ENCODE measurements at regions not wholly inside any gene's neighbourhood (a gene's known extent, or its start where the extent isn't known, plus 50 kb on each side); places are given as distances from the start of the nearest gene placed in this dataset.

- H3K4me3 ChIP-seq (ENCODE audit: low read depth, low read length): no peak overlapping the region
Measured at GRCh38 chr13:107767119-107767518, 448.2 kb downstream of the LIG4 start.

- no peak overlapping the region for H3K4me3 ChIP-seq (ENCODE audit: low read depth, low read length)
Measured at GRCh38 chr13:107765724-107766401, 449.5 kb downstream of the LIG4 start.

- no peak overlapping the region for H3K4me3 ChIP-seq (ENCODE audit: low read depth, low read length)
Measured at GRCh38 chr13:107764046-107764445, 451.3 kb downstream of the LIG4 start.

GRCh38 chr13:107753748-107754147 lies 461.6 kb downstream of the LIG4 start:
- H3K4me3 ChIP-seq (ENCODE audit: low read depth, low read length): no peak overlapping the region

GRCh38 chr13:107753291-107753690 lies 462.0 kb downstream of the LIG4 start:
- H3K4me3 ChIP-seq (ENCODE audit: low read depth, low read length): no peak overlapping the region

GRCh38 chr13:107743983-107744382 lies 471.4 kb downstream of the LIG4 start:
- no peak overlapping the region for H3K4me3 ChIP-seq (ENCODE audit: low read depth, low read length)

GRCh38 chr13:107743526-107743925 lies 471.8 kb downstream of the LIG4 start:
- no peak overlapping the region for H3K4me3 ChIP-seq (ENCODE audit: low read depth, low read length)

- no peak overlapping the region for H3K4me3 ChIP-seq (ENCODE audit: low read depth, low read length)
Measured at GRCh38 chr13:107743100-107743499, 472.2 kb downstream of the LIG4 start.

- no peak overlapping the region for H3K4me3 ChIP-seq (ENCODE audit: low read depth, low read length)
Measured at GRCh38 chr13:107742544-107742943, 472.8 kb downstream of the LIG4 start.

GRCh38 chr13:107738004-107738403 lies 477.3 kb downstream of the LIG4 start:
- no peak overlapping the region for H3K4me3 ChIP-seq (ENCODE audit: low read depth, low read length)

- H3K4me3 ChIP-seq (ENCODE audit: low read depth, low read length): no peak overlapping the region
Measured at GRCh38 chr13:107736731-107737130, 478.6 kb downstream of the LIG4 start.

GRCh38 chr13:107736170-107736569 lies 479.2 kb downstream of the LIG4 start:
- no peak overlapping the region for H3K4me3 ChIP-seq (ENCODE audit: low read depth, low read length)

- no peak overlapping the region for H3K4me3 ChIP-seq (ENCODE audit: low read depth, low read length)
Measured at GRCh38 chr13:107734891-107735625, 480.3 kb downstream of the LIG4 start.

- H3K4me3 ChIP-seq (ENCODE audit: low read depth, low read length): no peak overlapping the region
Measured at GRCh38 chr13:107733276-107733675, 482.1 kb downstream of the LIG4 start.

- H3K4me3 ChIP-seq (ENCODE audit: low read depth, low read length): no peak overlapping the region
Measured at GRCh38 chr13:107730813-107731212, 484.5 kb downstream of the LIG4 start.

GRCh38 chr13:107721125-107721869 lies 494.0 kb downstream of the LIG4 start:
- no peak overlapping the region for H3K4me3 ChIP-seq (ENCODE audit: low read depth, low read length)

- no peak overlapping the region for H3K4me3 ChIP-seq (ENCODE audit: low read depth, low read length)
Measured at GRCh38 chr13:107716741-107717140, 498.6 kb downstream of the LIG4 start.

GRCh38 chr13:107716241-107716640 lies 499.1 kb downstream of the LIG4 start:
- no peak overlapping the region for H3K4me3 ChIP-seq (ENCODE audit: low read depth, low read length)

GRCh38 chr13:107715496-107715895 lies 499.8 kb downstream of the LIG4 start:
- no peak overlapping the region for H3K4me3 ChIP-seq (ENCODE audit: low read depth, low read length)

GRCh38 chr13:107713314-107713713 lies 502.0 kb downstream of the LIG4 start:
- H3K4me3 ChIP-seq (ENCODE audit: low read depth, low read length): no peak overlapping the region

- H3K4me3 ChIP-seq (ENCODE audit: low read depth, low read length): no peak overlapping the region
Measured at GRCh38 chr13:107712145-107712860, 503.0 kb downstream of the LIG4 start.

Data from iPS-11a (cell line).